ENCODE measurements at regions not wholly inside any gene's neighbourhood (a gene's known extent, or its start where the extent isn't known, plus 50 kb on each side); places are given as distances from the start of the nearest gene placed in this dataset.
"Not testable (repeated sequence)": the region's sequence is repeated elsewhere in the genome, so short reads cannot be mapped to it uniquely, and the experiment has no call there.

- H3K4me1 Mint-ChIP-seq (ENCODE audit: low read depth) = no peaks in the 10 kb centered on the region
- no peak overlapping the region for H3K4me3 Mint-ChIP-seq
- H3K27ac Mint-ChIP-seq = no peak overlapping the region
- H3K36me3 Mint-ChIP-seq (ENCODE audit: low read depth) = no peaks in the 10 kb centered on the region
- H3K9me3 Mint-ChIP-seq = peaks cover 7% of the 10 kb centered on the region
- no peaks in the 10 kb centered on the region for H3K27me3 Mint-ChIP-seq
Measured at GRCh38 chr6:114827135-114827534, 484.3 kb upstream of the HS3ST5 start.

- no peaks in the 10 kb centered on the region for H3K4me1 Mint-ChIP-seq (ENCODE audit: low read depth)
- no peaks in the 10 kb centered on the region for H3K36me3 Mint-ChIP-seq (ENCODE audit: low read depth)
- H3K27ac Mint-ChIP-seq = no peak overlapping the region
- H3K4me3 Mint-ChIP-seq = no peak overlapping the region
- H3K27me3 Mint-ChIP-seq = no peaks in the 10 kb centered on the region
- H3K9me3 Mint-ChIP-seq = peaks cover 11% of the 10 kb centered on the region
Measured at GRCh38 chr6:114824409-114824808, 481.6 kb upstream of the HS3ST5 start.

GRCh38 chr6:114816678-114817077, 473.9 kb upstream of the HS3ST5 start:
- no peak overlapping the region for H3K4me3 Mint-ChIP-seq
- H3K36me3 Mint-ChIP-seq (ENCODE audit: low read depth) = no peaks in the 10 kb centered on the region
- peaks cover 16% of the 10 kb centered on the region for H3K9me3 Mint-ChIP-seq
- no peak overlapping the region for H3K27ac Mint-ChIP-seq
- H3K27me3 Mint-ChIP-seq = no peaks in the 10 kb centered on the region
- H3K4me1 Mint-ChIP-seq (ENCODE audit: low read depth) = no peaks in the 10 kb centered on the region

- Mint-ChIP-seq H3K27me3 (no peaks in the 10 kb centered on the region), H3K4me1 (ENCODE audit: low read depth) (no peaks in the 10 kb centered on the region), H3K27ac (no peak overlapping the region)
Measured at GRCh38 chr6:114810468-114810867, 467.6 kb upstream of the HS3ST5 start.

GRCh38 chr6:114805426-114805825, 462.6 kb upstream of the HS3ST5 start:
- H3K4me3 Mint-ChIP-seq; H3K4me1 Mint-ChIP-seq (ENCODE audit: low read depth); H3K27me3 Mint-ChIP-seq; H3K9me3 Mint-ChIP-seq; H3K36me3 Mint-ChIP-seq (ENCODE audit: low read depth); H3K27ac Mint-ChIP-seq: not testable (repeated sequence)

More at GRCh38 chr6:114810468-114810867, 467.6 kb upstream of the HS3ST5 start:
- Mint-ChIP-seq H3K4me3 (no peak overlapping the region), H3K9me3 (peaks cover 9% of the 10 kb centered on the region), H3K36me3 (ENCODE audit: low read depth) (no peaks in the 10 kb centered on the region)

- Mint-ChIP-seq H3K27me3 (no peaks in the 10 kb centered on the region), H3K36me3 (ENCODE audit: low read depth) (no peaks in the 10 kb centered on the region), H3K4me1 (ENCODE audit: low read depth) (no peaks in the 10 kb centered on the region), H3K27ac (no peak overlapping the region), H3K4me3 (no peak overlapping the region), H3K9me3 (peaks cover 5% of the 10 kb centered on the region)
Measured at GRCh38 chr6:114796576-114796975, 453.8 kb upstream of the HS3ST5 start.

GRCh38 chr6:114793428-114793827, 450.6 kb upstream of the HS3ST5 start:
- no peak overlapping the region for H3K27ac Mint-ChIP-seq
- no peaks in the 10 kb centered on the region for H3K27me3 Mint-ChIP-seq
- H3K4me3 Mint-ChIP-seq = no peak overlapping the region
- no peaks in the 10 kb centered on the region for H3K36me3 Mint-ChIP-seq (ENCODE audit: low read depth)
- H3K9me3 Mint-ChIP-seq = peaks cover 5% of the 10 kb centered on the region
- H3K4me1 Mint-ChIP-seq (ENCODE audit: low read depth) = no peaks in the 10 kb centered on the region

- Mint-ChIP-seq H3K4me3 (no peak overlapping the region), H3K27ac (no peak overlapping the region), H3K9me3 (peaks cover 7% of the 10 kb centered on the region), H3K4me1 (ENCODE audit: low read depth) (no peaks in the 10 kb centered on the region), H3K27me3 (no peaks in the 10 kb centered on the region), H3K36me3 (ENCODE audit: low read depth) (no peaks in the 10 kb centered on the region)
Measured at GRCh38 chr6:114785235-114786127, 442.7 kb upstream of the HS3ST5 start.

GRCh38 chr6:114783783-114784182, 441.0 kb upstream of the HS3ST5 start:
- H3K9me3 Mint-ChIP-seq = peaks cover 7% of the 10 kb centered on the region
- H3K4me3 Mint-ChIP-seq = no peak overlapping the region
- no peaks in the 10 kb centered on the region for H3K27me3 Mint-ChIP-seq
- no peaks in the 10 kb centered on the region for H3K4me1 Mint-ChIP-seq (ENCODE audit: low read depth)
- no peak overlapping the region for H3K27ac Mint-ChIP-seq
- H3K36me3 Mint-ChIP-seq (ENCODE audit: low read depth) = no peaks in the 10 kb centered on the region

GRCh38 chr6:114783083-114783482, 440.3 kb upstream of the HS3ST5 start:
- Mint-ChIP-seq H3K4me1 (ENCODE audit: low read depth) (no peaks in the 10 kb centered on the region), H3K4me3 (no peak overlapping the region), H3K9me3 (peaks cover 7% of the 10 kb centered on the region), H3K27me3 (no peaks in the 10 kb centered on the region), H3K36me3 (ENCODE audit: low read depth) (no peaks in the 10 kb centered on the region), H3K27ac (no peak overlapping the region)

GRCh38 chr6:114764866-114765265, 422.0 kb upstream of the HS3ST5 start:
- H3K36me3 Mint-ChIP-seq (ENCODE audit: low read depth) = no peaks in the 10 kb centered on the region
- no peak overlapping the region for H3K27ac Mint-ChIP-seq
- no peaks in the 10 kb centered on the region for H3K27me3 Mint-ChIP-seq

GRCh38 chr6:114762145-114762544, 419.3 kb upstream of the HS3ST5 start:
- Mint-ChIP-seq H3K27me3 (no peaks in the 10 kb centered on the region), H3K36me3 (ENCODE audit: low read depth) (no peaks in the 10 kb centered on the region), H3K9me3 (peaks cover 11% of the 10 kb centered on the region), H3K27ac (no peak overlapping the region), H3K4me3 (no peak overlapping the region), H3K4me1 (ENCODE audit: low read depth) (no peaks in the 10 kb centered on the region)

More at GRCh38 chr6:114764866-114765265, 422.0 kb upstream of the HS3ST5 start:
- H3K9me3 Mint-ChIP-seq = peaks cover 15% of the 10 kb centered on the region
- no peaks in the 10 kb centered on the region for H3K4me1 Mint-ChIP-seq (ENCODE audit: low read depth)
- H3K4me3 Mint-ChIP-seq = no peak overlapping the region

GRCh38 chr6:114747995-114748625, 405.3 kb upstream of the HS3ST5 start:
- Mint-ChIP-seq H3K4me3 (no peak overlapping the region), H3K9me3 (no peaks in the 10 kb centered on the region)

GRCh38 chr6:114740547-114740946, 397.7 kb upstream of the HS3ST5 start:
- no peak overlapping the region for H3K4me3 Mint-ChIP-seq
- no peaks in the 10 kb centered on the region for H3K9me3 Mint-ChIP-seq
- H3K4me1 Mint-ChIP-seq (ENCODE audit: low read depth) = no peaks in the 10 kb centered on the region
- no peak overlapping the region for H3K27ac Mint-ChIP-seq
- H3K27me3 Mint-ChIP-seq = no peaks in the 10 kb centered on the region
- H3K36me3 Mint-ChIP-seq (ENCODE audit: low read depth) = no peaks in the 10 kb centered on the region

More at GRCh38 chr6:114747995-114748625, 405.3 kb upstream of the HS3ST5 start:
- Mint-ChIP-seq H3K36me3 (ENCODE audit: low read depth) (no peaks in the 10 kb centered on the region), H3K27me3 (no peaks in the 10 kb centered on the region), H3K4me1 (ENCODE audit: low read depth) (no peaks in the 10 kb centered on the region), H3K27ac (no peak overlapping the region)

GRCh38 chr6:114739656-114740055, 396.8 kb upstream of the HS3ST5 start:
- Mint-ChIP-seq H3K9me3 (no peaks in the 10 kb centered on the region), H3K4me1 (ENCODE audit: low read depth) (no peaks in the 10 kb centered on the region), H3K27me3 (no peaks in the 10 kb centered on the region), H3K4me3 (no peak overlapping the region), H3K27ac (no peak overlapping the region), H3K36me3 (ENCODE audit: low read depth) (no peaks in the 10 kb centered on the region)

Data from stimulated activated naive CD8-positive, alpha-beta T cell treated with anti-CD3 and anti-CD28 coated beads, Interleukin-15, Interleukin-2, amounts not matched to agents 100 ng/mL and 50 ng/mL, for 24 hours (primary cell).